ENCODE measurements at regions not wholly inside any gene's neighbourhood (a gene's known extent, or its start where the extent isn't known, plus 50 kb on each side); places are given as distances from the start of the nearest gene placed in this dataset.

GRCh38 chr15:97528238-97528637 lies 432.3 kb upstream of the ARRDC4 start:
- Histone ChIP-seq H3K4me1 (ENCODE audit: insufficient read depth, insufficient read length) (no peaks in the 10 kb centered on the region), H3K27me3 (ENCODE audit: insufficient read depth, insufficient read length) (no peaks in the 10 kb centered on the region), H3K36me3 (ENCODE audit: insufficient read depth, insufficient read length, low read length) (no peaks in the 10 kb centered on the region), H3K4me3 (ENCODE audit: insufficient read length, low read depth) (no peak overlapping the region), H3K9me3 (ENCODE audit: insufficient read depth, low read length) (no peaks in the 10 kb centered on the region), H3K9ac (ENCODE audit: insufficient read length, low read depth) (no peak overlapping the region)
- TF ChIP-seq ZNF274 (IDR thresholded peaks at IDR 0.05; ENCODE audit: low read depth, low read length), result no peak
- TF ChIP-seq SUZ12 (IDR thresholded peaks at IDR 0.05; ENCODE audit: extremely low read depth, insufficient read depth, insufficient read length), result no peak
- no peak for TF ChIP-seq YY1 (IDR thresholded peaks at IDR 0.05; ENCODE audit: insufficient read depth, insufficient read length)
- no peak for DNase-seq (ENCODE audit: low read depth, low spot score)

- no peak for TF ChIP-seq YY1 (IDR thresholded peaks at IDR 0.05; ENCODE audit: insufficient read depth, insufficient read length)
- no peak for TF ChIP-seq SUZ12 (IDR thresholded peaks at IDR 0.05; ENCODE audit: extremely low read depth, insufficient read depth, insufficient read length)
- no peak for TF ChIP-seq ZNF274 (IDR thresholded peaks at IDR 0.05; ENCODE audit: low read depth, low read length)
- Histone ChIP-seq H3K27me3 (ENCODE audit: insufficient read depth, insufficient read length) (no peaks in the 10 kb centered on the region), H3K9me3 (ENCODE audit: insufficient read depth, low read length) (no peaks in the 10 kb centered on the region), H3K4me3 (ENCODE audit: insufficient read length, low read depth) (no peak overlapping the region), H3K36me3 (ENCODE audit: insufficient read depth, insufficient read length, low read length) (no peaks in the 10 kb centered on the region), H3K9ac (ENCODE audit: insufficient read length, low read depth) (no peak overlapping the region), H3K4me1 (ENCODE audit: insufficient read depth, insufficient read length) (no peaks in the 10 kb centered on the region)
- no peak for DNase-seq (ENCODE audit: low read depth, low spot score)
These were observed 414.7 kb upstream of the ARRDC4 start for GRCh38 chr15:97545799-97546198.

- TF ChIP-seq ZNF274 (IDR thresholded peaks at IDR 0.05; ENCODE audit: low read depth, low read length) (no peak), SUZ12 (IDR thresholded peaks at IDR 0.05; ENCODE audit: extremely low read depth, insufficient read depth, insufficient read length) (no peak), YY1 (IDR thresholded peaks at IDR 0.05; ENCODE audit: insufficient read depth, insufficient read length) (no peak)
- H3K27me3 ChIP-seq (ENCODE audit: insufficient read depth, insufficient read length), result no peaks in the 10 kb centered on the region
- no peaks in the 10 kb centered on the region for H3K4me1 ChIP-seq (ENCODE audit: insufficient read depth, insufficient read length)
- no peak for DNase-seq (ENCODE audit: low read depth, low spot score)
- no peak overlapping the region for H3K9ac ChIP-seq (ENCODE audit: insufficient read length, low read depth)
- H3K4me3 ChIP-seq (ENCODE audit: insufficient read length, low read depth), result no peak overlapping the region
- H3K9me3 ChIP-seq (ENCODE audit: insufficient read depth, low read length), result no peaks in the 10 kb centered on the region
- no peaks in the 10 kb centered on the region for H3K36me3 ChIP-seq (ENCODE audit: insufficient read depth, insufficient read length, low read length)
These were observed 413.1 kb upstream of the ARRDC4 start for GRCh38 chr15:97547381-97547780.

- H3K9me3 ChIP-seq (ENCODE audit: insufficient read depth, low read length), result no peaks in the 10 kb centered on the region
- TF ChIP-seq YY1 (IDR thresholded peaks at IDR 0.05; ENCODE audit: insufficient read depth, insufficient read length) (no peak), SUZ12 (IDR thresholded peaks at IDR 0.05; ENCODE audit: extremely low read depth, insufficient read depth, insufficient read length) (no peak), ZNF274 (IDR thresholded peaks at IDR 0.05; ENCODE audit: low read depth, low read length) (no peak)
These were observed 399.0 kb upstream of the ARRDC4 start for GRCh38 chr15:97561529-97561928.

GRCh38 chr15:97563516-97563915 lies 397.0 kb upstream of the ARRDC4 start:
- no peaks in the 10 kb centered on the region for H3K4me1 ChIP-seq (ENCODE audit: insufficient read depth, insufficient read length)
- no peaks in the 10 kb centered on the region for H3K27me3 ChIP-seq (ENCODE audit: insufficient read depth, insufficient read length)
- no peak for TF ChIP-seq YY1 (IDR thresholded peaks at IDR 0.05; ENCODE audit: insufficient read depth, insufficient read length)
- no peak for TF ChIP-seq ZNF274 (IDR thresholded peaks at IDR 0.05; ENCODE audit: low read depth, low read length)
- TF ChIP-seq SUZ12 (IDR thresholded peaks at IDR 0.05; ENCODE audit: extremely low read depth, insufficient read depth, insufficient read length), result no peak
- no peak overlapping the region for H3K9ac ChIP-seq (ENCODE audit: insufficient read length, low read depth)
- DNase-seq (ENCODE audit: low read depth, low spot score), result no peak
- H3K9me3 ChIP-seq (ENCODE audit: insufficient read depth, low read length), result no peaks in the 10 kb centered on the region
- H3K4me3 ChIP-seq (ENCODE audit: insufficient read length, low read depth), result no peak overlapping the region
- H3K36me3 ChIP-seq (ENCODE audit: insufficient read depth, insufficient read length, low read length), result no peaks in the 10 kb centered on the region

More at GRCh38 chr15:97561529-97561928, 399.0 kb upstream of the ARRDC4 start:
- Histone ChIP-seq H3K4me3 (ENCODE audit: insufficient read length, low read depth) (no peak overlapping the region), H3K27me3 (ENCODE audit: insufficient read depth, insufficient read length) (no peaks in the 10 kb centered on the region), H3K9ac (ENCODE audit: insufficient read length, low read depth) (no peak overlapping the region), H3K36me3 (ENCODE audit: insufficient read depth, insufficient read length, low read length) (no peaks in the 10 kb centered on the region), H3K4me1 (ENCODE audit: insufficient read depth, insufficient read length) (no peaks in the 10 kb centered on the region)
- DNase-seq (ENCODE audit: low read depth, low spot score), result no peak

GRCh38 chr15:97566961-97567360 lies 393.5 kb upstream of the ARRDC4 start:
- DNase-seq (ENCODE audit: low read depth, low spot score), result no peak
- TF ChIP-seq SUZ12 (IDR thresholded peaks at IDR 0.05; ENCODE audit: extremely low read depth, insufficient read depth, insufficient read length) (no peak), ZNF274 (IDR thresholded peaks at IDR 0.05; ENCODE audit: low read depth, low read length) (no peak), YY1 (IDR thresholded peaks at IDR 0.05; ENCODE audit: insufficient read depth, insufficient read length) (no peak)

GRCh38 chr15:97567411-97567810 lies 393.1 kb upstream of the ARRDC4 start:
- H3K36me3 ChIP-seq (ENCODE audit: insufficient read depth, insufficient read length, low read length), result no peaks in the 10 kb centered on the region
- H3K4me1 ChIP-seq (ENCODE audit: insufficient read depth, insufficient read length), result no peaks in the 10 kb centered on the region
- H3K9me3 ChIP-seq (ENCODE audit: insufficient read depth, low read length), result no peaks in the 10 kb centered on the region
- no peaks in the 10 kb centered on the region for H3K27me3 ChIP-seq (ENCODE audit: insufficient read depth, insufficient read length)
- DNase-seq (ENCODE audit: low read depth, low spot score), result no peak
- TF ChIP-seq YY1 (IDR thresholded peaks at IDR 0.05; ENCODE audit: insufficient read depth, insufficient read length), result no peak
- no peak for TF ChIP-seq ZNF274 (IDR thresholded peaks at IDR 0.05; ENCODE audit: low read depth, low read length)
- no peak for TF ChIP-seq SUZ12 (IDR thresholded peaks at IDR 0.05; ENCODE audit: extremely low read depth, insufficient read depth, insufficient read length)
- no peak overlapping the region for H3K9ac ChIP-seq (ENCODE audit: insufficient read length, low read depth)
- H3K4me3 ChIP-seq (ENCODE audit: insufficient read length, low read depth), result no peak overlapping the region

More at GRCh38 chr15:97566961-97567360, 393.5 kb upstream of the ARRDC4 start:
- H3K36me3 ChIP-seq (ENCODE audit: insufficient read depth, insufficient read length, low read length), result no peaks in the 10 kb centered on the region
- no peak overlapping the region for H3K4me3 ChIP-seq (ENCODE audit: insufficient read length, low read depth)
- H3K9me3 ChIP-seq (ENCODE audit: insufficient read depth, low read length), result no peaks in the 10 kb centered on the region
- H3K9ac ChIP-seq (ENCODE audit: insufficient read length, low read depth), result no peak overlapping the region
- H3K4me1 ChIP-seq (ENCODE audit: insufficient read depth, insufficient read length), result no peaks in the 10 kb centered on the region
- H3K27me3 ChIP-seq (ENCODE audit: insufficient read depth, insufficient read length), result no peaks in the 10 kb centered on the region
